Activated T-helper 2 cell treated with anti-CD3 and anti-CD28 coated beads, Interferon-gamma antibody, Interleukin-2, Interleukin-4, amounts not matched to agents 10 μg/mL and 5 μg/mL and 100 μg/mL, durations not matched to agents 14 hours and 24 hours and 36 hours (primary cell): ENCODE measurements at regions not wholly inside any gene's neighbourhood (a gene's known extent, or its start where the extent isn't known, plus 50 kb on each side); places are given as distances from the start of the nearest gene placed in this dataset.

Source experiments
- DNase-seq: peaks from one replicate; pipeline ENCODE4 v3.0.0; 2021; ENCODE audit warnings: low spot score
- H3K27ac Mint-ChIP-seq: one replicate; pipeline ENCODE4 v1.8.0; 2021; ENCODE audit warnings: mixed read lengths
- H3K27me3 Mint-ChIP-seq: one replicate; pipeline ENCODE4 v1.8.0; 2021; ENCODE audit warnings: low read depth, mixed read lengths
- H3K36me3 Mint-ChIP-seq: one replicate; pipeline ENCODE4 v1.8.0; 2021; ENCODE audit warnings: low read depth, mixed read lengths
- H3K4me1 Mint-ChIP-seq: one replicate; pipeline ENCODE4 v1.8.0; 2021; ENCODE audit warnings: low read depth, mixed read lengths
- H3K4me3 Mint-ChIP-seq: one replicate; pipeline ENCODE4 v1.8.0; 2021; ENCODE audit warnings: low read depth, mild to moderate bottlenecking, moderate library complexity, mixed read lengths
- H3K9me3 Mint-ChIP-seq: one replicate; pipeline ENCODE4 v1.8.0; 2021; ENCODE audit warnings: mixed read lengths
- intact Hi-C: fragments of 100-400 bp; cut with micrococcal nuclease; formaldehyde crosslinking; loops from one replicate; pipeline ENCODE4 v1.15.1; 2023

DNA sequence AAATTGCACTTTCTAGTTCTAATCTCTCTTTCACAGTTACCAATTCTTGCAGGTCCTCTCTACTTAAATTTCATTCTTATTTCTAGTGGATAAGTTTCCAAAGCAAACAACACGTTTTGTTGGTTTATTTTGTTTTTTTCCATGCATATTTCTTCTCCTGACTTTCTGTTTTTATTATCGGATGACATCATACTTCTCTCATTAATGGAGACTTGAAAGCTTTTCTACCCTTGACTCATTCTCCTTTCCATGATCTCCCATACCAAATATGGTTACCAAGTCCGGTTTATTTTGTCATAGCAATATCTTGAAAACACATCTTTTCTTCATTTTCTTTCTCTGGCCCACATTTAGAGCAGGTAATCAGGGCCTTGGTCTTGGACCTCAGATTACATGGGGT, 796.5 kb downstream of the GALC start:
- Mint-ChIP-seq H3K27me3 (no peaks in the 10 kb centered on the region), H3K4me3 (no peak overlapping the region), H3K27ac (no peak overlapping the region), H3K9me3 (peaks cover 23% of the 10 kb centered on the region), H3K36me3 (no peaks in the 10 kb centered on the region), H3K4me1 (no peaks in the 10 kb centered on the region)
- intact Hi-C loops, result no loop called here
- no peak for DNase-seq

DNA sequence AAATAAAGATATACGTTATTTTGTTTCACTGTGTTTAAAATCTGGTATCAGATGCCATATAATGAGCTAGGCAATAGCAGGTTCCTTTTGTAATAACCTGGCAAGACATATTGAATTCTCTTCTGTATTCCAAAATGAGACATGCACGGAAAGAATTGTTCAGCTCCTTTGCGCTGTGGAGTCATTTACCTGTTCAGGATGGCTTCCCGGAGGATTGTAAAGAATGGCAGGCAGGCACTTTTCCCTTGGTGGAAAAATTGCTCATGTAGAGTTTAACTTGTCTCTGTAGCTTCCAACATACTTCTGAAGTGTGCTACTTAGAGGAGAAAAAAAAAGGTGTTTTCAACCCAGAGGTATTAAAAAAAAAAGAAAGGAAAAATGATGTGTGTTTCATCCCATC, 805.2 kb downstream of the GALC start:
- no peaks in the 10 kb centered on the region for H3K4me1 Mint-ChIP-seq
- no peak for DNase-seq
- H3K4me3 Mint-ChIP-seq, result no peak overlapping the region
- peaks cover 26% of the 10 kb centered on the region for H3K9me3 Mint-ChIP-seq
- H3K27ac Mint-ChIP-seq, result no peak overlapping the region
- no peaks in the 10 kb centered on the region for H3K27me3 Mint-ChIP-seq
- no peaks in the 10 kb centered on the region for H3K36me3 Mint-ChIP-seq
- intact Hi-C loops, result no loop called here

DNA sequence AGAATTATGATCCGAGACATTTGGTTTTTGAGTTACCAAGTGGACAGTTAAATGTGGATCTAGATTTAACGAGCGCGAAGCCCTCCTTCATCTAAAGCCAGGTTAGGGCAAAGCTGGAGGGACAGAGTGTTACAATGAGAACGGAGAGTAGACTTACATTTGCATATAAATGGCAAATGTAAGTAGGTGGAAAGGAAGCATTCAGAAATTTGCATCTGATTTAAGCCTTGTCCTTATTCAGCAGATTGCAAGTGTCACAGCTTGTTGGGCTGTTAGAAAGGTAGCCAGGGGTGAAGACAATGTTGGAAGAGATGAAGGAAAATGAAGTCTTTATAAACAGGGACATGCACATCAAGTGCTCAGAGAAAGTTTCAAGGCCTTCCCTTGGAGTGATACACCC, 806.2 kb downstream of the GALC start:
- Mint-ChIP-seq H3K27ac (no peak overlapping the region), H3K36me3 (no peaks in the 10 kb centered on the region), H3K27me3 (no peaks in the 10 kb centered on the region), H3K4me1 (no peaks in the 10 kb centered on the region), H3K4me3 (no peak overlapping the region), H3K9me3 (peaks cover 26% of the 10 kb centered on the region)
- intact Hi-C loops, result no loop called here
- no peak for DNase-seq

DNA sequence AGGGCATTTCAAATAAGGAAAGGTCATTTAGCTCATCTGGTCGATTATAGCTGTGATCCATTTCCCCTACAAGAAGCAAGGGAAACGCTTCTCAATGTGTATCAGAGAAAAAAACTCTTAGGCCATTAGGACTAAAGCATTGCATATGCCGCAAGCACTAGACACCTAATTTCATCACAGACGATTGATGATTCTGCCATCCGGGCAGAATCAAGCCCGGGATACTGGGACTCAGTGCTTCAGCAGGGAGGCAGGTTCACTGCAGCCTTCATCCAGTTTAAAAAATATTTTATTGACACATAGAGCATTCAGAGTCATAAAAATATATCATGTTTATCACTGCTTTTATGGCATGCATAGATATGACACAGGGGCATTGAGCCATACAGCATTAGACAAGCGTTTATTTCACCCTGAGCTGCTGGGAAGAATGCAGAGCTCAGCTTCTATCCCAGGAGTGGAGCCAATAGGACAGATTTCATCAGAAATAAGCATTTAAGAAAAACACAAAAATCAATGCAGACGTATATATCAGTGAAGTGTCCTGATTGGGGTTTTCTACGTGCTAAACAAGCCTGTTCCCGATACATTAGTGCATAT, 806.9 kb downstream of the GALC start:
- H3K36me3 Mint-ChIP-seq, result no peaks in the 10 kb centered on the region
- no peaks in the 10 kb centered on the region for H3K4me1 Mint-ChIP-seq
- no peaks in the 10 kb centered on the region for H3K27me3 Mint-ChIP-seq
- H3K9me3 Mint-ChIP-seq, result peaks cover 26% of the 10 kb centered on the region
- H3K4me3 Mint-ChIP-seq, result no peak overlapping the region
- no peak for DNase-seq
- intact Hi-C loops, result no loop called here
- no peak overlapping the region for H3K27ac Mint-ChIP-seq

DNA sequence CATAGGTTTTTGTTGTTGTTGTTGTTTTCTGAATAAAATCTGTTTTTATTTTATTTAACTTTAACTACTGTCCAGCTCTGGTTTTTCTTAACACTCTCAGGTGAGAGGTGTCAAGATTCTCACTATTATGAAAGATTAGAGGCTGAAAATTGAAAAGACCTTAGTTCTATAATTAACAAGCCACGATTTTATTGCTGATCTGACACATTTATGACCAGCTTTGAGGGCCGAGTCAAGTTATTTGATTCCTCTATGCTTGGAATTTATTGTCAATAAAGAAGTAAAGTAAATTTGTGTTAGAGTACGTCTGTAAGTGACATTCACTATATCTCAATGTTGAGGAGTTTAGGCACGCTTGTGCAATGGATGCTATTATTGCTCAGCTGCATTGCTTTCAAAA, 808.8 kb downstream of the GALC start:
- no peaks in the 10 kb centered on the region for H3K36me3 Mint-ChIP-seq
- no peaks in the 10 kb centered on the region for H3K27me3 Mint-ChIP-seq
- no peak overlapping the region for H3K27ac Mint-ChIP-seq
- no peak for DNase-seq
- H3K9me3 Mint-ChIP-seq, result peaks cover 22% of the 10 kb centered on the region
- intact Hi-C loops, result no loop called here
- no peak overlapping the region for H3K4me3 Mint-ChIP-seq
- no peaks in the 10 kb centered on the region for H3K4me1 Mint-ChIP-seq

DNA sequence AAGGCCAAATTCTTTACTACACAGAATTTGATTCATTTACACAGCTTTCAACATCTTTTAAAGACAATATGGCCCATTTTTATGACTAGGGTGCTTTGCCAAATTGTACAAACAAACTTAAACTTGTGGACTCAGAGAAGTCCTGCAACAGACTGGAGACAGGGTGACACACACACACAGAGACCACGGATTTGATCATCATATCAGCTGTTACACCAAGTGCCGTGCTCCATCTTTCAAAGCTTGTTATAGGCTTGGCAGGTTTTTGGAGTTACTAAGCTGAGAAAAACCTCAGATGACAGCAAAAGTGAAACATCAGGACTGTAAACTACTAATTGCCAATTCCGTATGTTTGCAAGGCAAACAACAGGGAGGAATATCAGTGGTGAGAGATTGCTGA, 811.7 kb downstream of the GALC start:
- H3K27ac Mint-ChIP-seq, result no peak overlapping the region
- intact Hi-C loops, result no loop called here

DNA sequence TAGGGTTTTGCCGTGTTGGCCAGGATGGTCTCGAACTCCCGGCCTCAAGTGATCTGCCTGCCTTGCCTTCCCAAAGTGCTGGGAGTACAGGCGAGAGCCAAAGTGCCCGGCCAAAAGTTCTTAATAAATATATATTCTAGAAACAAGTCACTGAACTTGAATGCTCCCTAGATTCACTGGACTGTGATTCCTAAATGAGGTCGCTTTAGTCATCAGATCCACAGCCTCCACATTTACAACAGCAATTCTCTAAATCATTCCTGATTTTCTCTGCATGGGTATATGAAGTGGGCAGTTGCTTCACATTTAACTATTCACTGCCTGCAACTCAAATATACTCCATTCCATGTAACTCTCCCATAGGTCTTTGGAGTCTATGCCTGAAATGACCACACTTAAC, 813.0 kb downstream of the GALC start:
- DNase-seq, result no peak
- Mint-ChIP-seq H3K4me1 (no peaks in the 10 kb centered on the region), H3K27me3 (no peaks in the 10 kb centered on the region), H3K27ac (no peak overlapping the region), H3K4me3 (no peak overlapping the region), H3K36me3 (no peaks in the 10 kb centered on the region), H3K9me3 (peaks cover 22% of the 10 kb centered on the region)
- intact Hi-C loops, result no loop called here

More for the DNA sequence above, 811.7 kb downstream of the GALC start:
- Mint-ChIP-seq H3K9me3 (peaks cover 19% of the 10 kb centered on the region), H3K4me3 (no peak overlapping the region), H3K36me3 (no peaks in the 10 kb centered on the region), H3K4me1 (no peaks in the 10 kb centered on the region), H3K27me3 (no peaks in the 10 kb centered on the region)
- DNase-seq, result no peak

DNA sequence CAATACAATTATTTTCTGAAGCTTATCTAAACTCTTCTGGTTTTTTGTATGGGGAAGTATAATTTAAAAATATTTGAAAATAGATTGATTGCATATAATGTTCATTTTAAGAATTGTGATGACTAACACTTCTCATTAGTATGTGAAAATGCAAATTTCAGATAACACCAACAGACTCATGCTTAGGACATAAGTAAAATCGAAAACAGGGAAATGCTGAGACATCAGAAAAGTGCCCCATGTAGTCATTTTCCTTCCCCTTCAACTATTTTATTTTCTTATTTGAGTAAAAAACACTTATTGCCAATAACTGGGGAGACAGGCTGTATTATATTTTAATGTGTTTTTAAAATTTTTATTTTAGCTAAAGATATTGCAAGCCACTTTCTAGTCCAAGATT, 814.7 kb downstream of the GALC start:
- peaks cover 15% of the 10 kb centered on the region for H3K9me3 Mint-ChIP-seq
- no peaks in the 10 kb centered on the region for H3K4me1 Mint-ChIP-seq
- H3K27ac Mint-ChIP-seq, result no peak overlapping the region
- H3K27me3 Mint-ChIP-seq, result no peaks in the 10 kb centered on the region
- no peak overlapping the region for H3K4me3 Mint-ChIP-seq
- H3K36me3 Mint-ChIP-seq, result no peaks in the 10 kb centered on the region
- intact Hi-C loops, result no loop called here
- DNase-seq, result no peak

DNA sequence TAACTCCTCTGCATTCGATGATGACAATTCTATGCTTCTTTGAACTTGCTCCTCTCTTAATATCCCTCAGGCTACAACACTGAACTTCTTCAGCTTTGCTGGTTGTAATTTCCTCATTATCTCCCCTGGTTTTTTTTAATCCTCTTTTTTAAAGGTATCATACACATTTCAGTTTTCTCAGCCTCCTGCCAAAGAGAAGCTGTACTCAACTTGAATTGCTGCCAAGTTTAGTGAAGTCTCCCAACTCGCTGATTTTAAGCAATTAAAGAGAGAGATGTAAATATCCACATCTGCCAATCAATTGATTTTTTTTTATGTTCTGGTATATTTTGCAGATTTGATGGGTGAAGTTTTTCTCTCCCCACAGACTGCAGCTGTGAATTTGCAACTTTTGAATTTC, 817.8 kb downstream of the GALC start:
- intact Hi-C loops, result no loop called here
- Mint-ChIP-seq H3K36me3 (no peaks in the 10 kb centered on the region), H3K4me3 (no peak overlapping the region), H3K4me1 (no peaks in the 10 kb centered on the region), H3K27ac (no peak overlapping the region), H3K27me3 (no peaks in the 10 kb centered on the region), H3K9me3 (peaks cover 14% of the 10 kb centered on the region)
- DNase-seq, result no peak

DNA sequence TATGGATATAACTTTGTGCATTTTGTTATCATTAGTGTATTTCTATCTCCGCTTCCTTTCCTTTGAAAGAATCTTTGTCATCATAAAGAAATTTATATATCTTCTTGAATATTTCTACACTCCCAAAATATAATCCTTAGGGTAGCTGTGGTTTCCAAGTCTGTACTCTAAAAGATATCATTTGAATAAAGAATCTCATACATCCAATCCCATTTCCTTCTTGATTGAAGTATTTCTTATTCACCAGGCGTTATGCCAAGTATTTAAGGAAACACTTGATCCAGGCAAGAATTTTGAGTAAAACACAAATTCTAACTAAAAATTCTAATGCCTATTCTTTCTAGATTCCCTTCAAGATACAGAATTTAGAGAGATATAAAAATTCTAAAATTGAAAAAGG, 821.8 kb downstream of the GALC start:
- H3K27ac Mint-ChIP-seq, result no peak overlapping the region
- H3K4me3 Mint-ChIP-seq, result no peak overlapping the region
- no peaks in the 10 kb centered on the region for H3K4me1 Mint-ChIP-seq
- intact Hi-C loops, result no loop called here
- no peaks in the 10 kb centered on the region for H3K36me3 Mint-ChIP-seq
- peaks cover 19% of the 10 kb centered on the region for H3K9me3 Mint-ChIP-seq
- DNase-seq, result no peak
- H3K27me3 Mint-ChIP-seq, result no peaks in the 10 kb centered on the region

DNA sequence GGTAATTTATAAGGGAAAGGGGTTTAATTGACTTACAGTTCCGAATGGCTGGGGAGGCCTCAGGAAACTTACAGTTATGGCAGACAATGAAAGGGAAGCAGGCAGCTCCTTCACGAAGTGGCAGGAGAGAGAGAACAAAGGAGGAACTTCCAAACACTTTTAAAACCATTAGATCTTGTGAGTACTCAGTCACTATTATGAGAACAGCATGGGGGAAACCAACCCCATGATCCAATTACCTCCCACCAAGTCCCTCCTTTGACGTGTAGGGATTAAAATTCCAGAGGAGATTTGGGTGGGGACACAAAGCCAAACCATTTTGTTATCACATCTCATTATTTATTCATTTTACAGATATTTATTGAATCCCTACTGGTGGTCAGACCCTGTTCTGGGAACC, 822.8 kb downstream of the GALC start:
- no peak overlapping the region for H3K4me3 Mint-ChIP-seq
- H3K27ac Mint-ChIP-seq, result no peak overlapping the region
- intact Hi-C loops, result no loop called here
- H3K9me3 Mint-ChIP-seq, result peaks cover 17% of the 10 kb centered on the region
- H3K4me1 Mint-ChIP-seq, result no peaks in the 10 kb centered on the region
- H3K36me3 Mint-ChIP-seq, result no peaks in the 10 kb centered on the region
- no peaks in the 10 kb centered on the region for H3K27me3 Mint-ChIP-seq
- no peak for DNase-seq

DNA sequence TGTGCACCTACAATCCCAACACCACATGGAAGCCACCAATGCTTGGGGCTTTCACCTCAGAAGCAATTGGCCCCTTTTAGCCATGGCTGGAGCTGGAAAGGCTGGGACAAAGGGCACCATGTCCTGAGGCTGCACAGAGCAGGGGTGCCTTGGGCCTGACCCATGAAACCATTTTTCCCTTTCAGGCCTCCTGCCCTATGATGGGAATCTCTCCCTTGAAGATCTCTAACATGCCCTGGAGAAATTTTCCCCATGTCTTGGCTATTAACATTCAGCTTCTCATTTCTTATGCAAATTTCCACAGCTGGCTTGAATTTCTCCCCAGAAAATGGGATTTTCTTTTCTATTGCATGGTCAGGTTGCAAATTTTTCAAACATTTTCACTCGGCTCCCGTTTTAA, 823.6 kb downstream of the GALC start:
- no peaks in the 10 kb centered on the region for H3K27me3 Mint-ChIP-seq
- no peaks in the 10 kb centered on the region for H3K36me3 Mint-ChIP-seq
- intact Hi-C loops, result no loop called here
- peaks cover 15% of the 10 kb centered on the region for H3K9me3 Mint-ChIP-seq
- no peak for DNase-seq
- no peak overlapping the region for H3K27ac Mint-ChIP-seq
- no peak overlapping the region for H3K4me3 Mint-ChIP-seq
- no peaks in the 10 kb centered on the region for H3K4me1 Mint-ChIP-seq

DNA sequence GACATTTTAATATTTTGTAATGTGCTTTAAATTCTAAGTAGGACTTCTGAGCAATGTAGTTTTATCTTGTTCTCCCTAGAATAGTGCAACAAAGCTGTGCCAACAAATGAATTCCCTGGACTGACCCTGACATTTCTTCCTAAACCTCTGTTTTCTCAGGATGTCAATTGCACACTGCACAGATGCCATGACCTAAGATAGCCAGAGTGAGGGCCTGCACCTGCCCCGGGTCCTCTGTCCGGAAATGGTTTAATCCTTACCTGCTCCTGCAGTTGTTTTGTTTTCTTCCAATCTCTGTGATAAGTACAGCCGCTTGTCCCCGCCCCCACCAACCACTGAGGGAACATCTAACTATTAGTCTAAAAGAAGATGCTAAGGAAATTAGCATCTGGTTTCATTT, 831.5 kb downstream of the GALC start:
- Mint-ChIP-seq H3K27me3 (no peaks in the 10 kb centered on the region), H3K27ac (no peak overlapping the region), H3K36me3 (no peaks in the 10 kb centered on the region), H3K9me3 (peaks cover 27% of the 10 kb centered on the region), H3K4me1 (no peaks in the 10 kb centered on the region), H3K4me3 (no peak overlapping the region)
- intact Hi-C loops, result no loop called here
- no peak for DNase-seq

DNA sequence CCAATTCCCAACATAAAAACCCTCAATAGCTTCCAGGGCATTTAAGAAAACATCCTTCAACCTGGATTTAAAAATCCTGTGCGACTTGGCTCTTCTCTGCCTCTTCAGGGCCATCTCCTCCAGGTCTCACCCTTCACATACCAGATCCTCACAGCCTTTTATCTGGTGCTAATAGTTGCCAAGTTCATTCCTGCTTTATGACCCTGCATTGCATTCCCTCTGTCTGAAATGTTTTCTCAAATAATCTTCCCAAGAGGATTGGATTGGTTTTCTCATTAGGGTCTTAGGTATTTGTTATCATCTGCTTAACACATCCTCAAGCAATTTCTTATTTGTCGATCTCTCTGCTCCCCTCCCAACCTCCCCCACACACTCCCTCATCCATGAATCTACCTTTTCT, 832.0 kb downstream of the GALC start:
- intact Hi-C loops, result no loop called here
- Mint-ChIP-seq H3K27ac (no peak overlapping the region), H3K27me3 (no peaks in the 10 kb centered on the region), H3K4me3 (no peak overlapping the region), H3K36me3 (no peaks in the 10 kb centered on the region), H3K4me1 (no peaks in the 10 kb centered on the region), H3K9me3 (peaks cover 24% of the 10 kb centered on the region)
- DNase-seq, result no peak
